ENCODE measurements at regions not wholly inside any gene's neighbourhood (a gene's known extent, or its start where the extent isn't known, plus 50 kb on each side); places are given as distances from the start of the nearest gene placed in this dataset.

GRCh38 chr1:87715471-87715870, 386.8 kb downstream of the LMO4 start:
- no peak for DNase-seq (ENCODE audit: low read depth in 1 of 2, low spot score in 1 of 2)
- Histone ChIP-seq H3K4me3 (replicated peaks; ENCODE audit: insufficient read depth, low read length) (no peak overlapping the region), H3K27ac (replicated peaks) (no peak overlapping the region), H3K27me3 (ENCODE audit: insufficient read depth, poor library complexity, severe bottlenecking) (peaks cover 7% of the 10 kb centered on the region)
- TF ChIP-seq SPI1 (IDR thresholded peaks at IDR 0.05; ENCODE audit: borderline replicate concordance, low read depth) (no peak), CTCF (IDR thresholded peaks at IDR 0.05; ENCODE audit: insufficient read depth, low read length) (no peak), GABPA (IDR thresholded peaks at IDR 0.05; ENCODE audit: low read depth) (no peak), REST (IDR thresholded peaks at IDR 0.05; ENCODE audit: insufficient replicate concordance, low read depth) (no peak), POLR2AphosphoS5 (IDR thresholded peaks at IDR 0.05; ENCODE audit: low read depth) (no peak)

DNA sequence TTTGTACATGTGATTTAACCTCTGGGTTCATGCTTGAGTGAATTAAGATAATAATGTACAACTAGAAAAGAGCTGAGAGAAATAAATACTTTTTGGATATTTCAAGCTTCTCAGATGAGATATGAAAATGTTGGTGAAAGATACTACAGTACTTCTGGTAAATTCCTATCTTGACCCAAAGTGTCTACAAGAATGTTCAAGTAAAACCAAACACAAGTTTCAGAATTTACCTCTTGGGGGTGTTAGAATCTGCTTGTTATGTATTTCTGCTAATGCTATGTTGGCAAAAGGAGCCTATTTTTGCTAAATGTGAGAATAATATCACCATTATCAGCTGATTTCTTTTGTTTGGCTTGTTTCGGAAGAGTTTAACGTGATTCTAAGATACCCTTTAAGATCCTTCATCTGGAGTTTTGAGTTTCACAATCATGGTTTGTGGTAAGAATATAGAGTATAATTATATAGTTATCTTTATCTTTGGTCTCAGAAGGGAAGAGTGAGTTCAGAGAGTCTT, 388.5 kb downstream of the LMO4 start:
- DNase-seq (ENCODE audit: low read depth in 1 of 2, low spot score in 1 of 2): no peak
- no peak overlapping the region for H3K4me3 ChIP-seq (replicated peaks; ENCODE audit: insufficient read depth, low read length)
- TF ChIP-seq POLR2AphosphoS5 (IDR thresholded peaks at IDR 0.05; ENCODE audit: low read depth) (no peak), SPI1 (IDR thresholded peaks at IDR 0.05; ENCODE audit: borderline replicate concordance, low read depth) (no peak), REST (IDR thresholded peaks at IDR 0.05; ENCODE audit: insufficient replicate concordance, low read depth) (no peak), GABPA (IDR thresholded peaks at IDR 0.05; ENCODE audit: low read depth) (no peak)
- no peak overlapping the region for H3K27ac ChIP-seq (replicated peaks)
- peaks cover 7% of the 10 kb centered on the region for H3K27me3 ChIP-seq (ENCODE audit: insufficient read depth, poor library complexity, severe bottlenecking)

GRCh38 chr1:87718241-87718950, 389.7 kb downstream of the LMO4 start:
- Histone ChIP-seq H3K4me3 (replicated peaks; ENCODE audit: insufficient read depth, low read length) (no peak overlapping the region), H3K27ac (replicated peaks) (no peak overlapping the region), H3K27me3 (ENCODE audit: insufficient read depth, poor library complexity, severe bottlenecking) (peaks cover 4% of the 10 kb centered on the region)
- no peak for DNase-seq (ENCODE audit: low read depth in 1 of 2, low spot score in 1 of 2)
- TF ChIP-seq POLR2AphosphoS5 (IDR thresholded peaks at IDR 0.05; ENCODE audit: low read depth): no peak
- no peak for TF ChIP-seq GABPA (IDR thresholded peaks at IDR 0.05; ENCODE audit: low read depth)
- TF ChIP-seq REST (IDR thresholded peaks at IDR 0.05; ENCODE audit: insufficient replicate concordance, low read depth): no peak
- TF ChIP-seq SPI1 (IDR thresholded peaks at IDR 0.05; ENCODE audit: borderline replicate concordance, low read depth): no peak

DNA sequence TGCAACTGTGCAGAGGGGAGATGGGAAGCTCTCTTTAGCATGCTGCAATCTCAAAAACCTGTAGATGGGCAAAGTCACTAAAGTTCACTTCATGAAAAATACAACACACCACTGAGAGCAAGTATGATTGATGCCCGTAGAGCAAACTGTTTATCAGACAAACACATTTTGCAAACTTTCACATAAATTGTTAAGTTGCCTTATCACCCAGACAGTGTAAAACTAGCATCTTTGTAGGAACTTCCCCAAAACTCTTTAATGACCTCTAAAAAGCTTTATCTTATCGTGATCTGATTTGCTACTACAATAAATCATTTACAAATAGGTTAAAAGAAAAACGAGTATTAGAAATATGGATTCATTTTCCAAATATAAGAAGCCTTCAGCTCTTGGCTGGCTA, 391.0 kb downstream of the LMO4 start:
- no peak overlapping the region for H3K27ac ChIP-seq (replicated peaks)
- no peak for DNase-seq (ENCODE audit: low read depth in 1 of 2, low spot score in 1 of 2)
- TF ChIP-seq SPI1 (IDR thresholded peaks at IDR 0.05; ENCODE audit: borderline replicate concordance, low read depth): no peak
- no peak for TF ChIP-seq POLR2AphosphoS5 (IDR thresholded peaks at IDR 0.05; ENCODE audit: low read depth)
- TF ChIP-seq CTCF (IDR thresholded peaks at IDR 0.05; ENCODE audit: insufficient read depth, low read length): no peak
- no peak for TF ChIP-seq REST (IDR thresholded peaks at IDR 0.05; ENCODE audit: insufficient replicate concordance, low read depth)
- TF ChIP-seq GABPA (IDR thresholded peaks at IDR 0.05; ENCODE audit: low read depth): no peak
- no peak overlapping the region for H3K4me3 ChIP-seq (replicated peaks; ENCODE audit: insufficient read depth, low read length)
- H3K27me3 ChIP-seq (ENCODE audit: insufficient read depth, poor library complexity, severe bottlenecking): peaks cover 4% of the 10 kb centered on the region

Data from HL-60 (cell line).